ENCODE measurements at regions not wholly inside any gene's neighbourhood (a gene's known extent, or its start where the extent isn't known, plus 50 kb on each side); places are given as distances from the start of the nearest gene placed in this dataset.

- TF ChIP-seq EZH2phosphoT487 (IDR thresholded peaks at IDR 0.05; ENCODE audit: borderline replicate concordance) = no peak
- no peak for TF ChIP-seq CTCF (conservative IDR thresholded peaks at IDR 0.05; ENCODE audit: low read length)
Measured at GRCh38 chr5:175052351-175052750, 328.0 kb downstream of the MSX2 start.
